OCI-LY7 (cell line): ENCODE measurements at regions not wholly inside any gene's neighbourhood (a gene's known extent, or its start where the extent isn't known, plus 50 kb on each side); places are given as distances from the start of the nearest gene placed in this dataset.

ENCODE experiments used
- BruUV-seq: library from RNA; stranded (reverse); fragments of 400-500 nt; replicated peaks from 2 replicates; lab custom pipeline; 2021; lab: Mats Ljungman, UMichigan
- CTCF ChIA-PET: fragments of 300-600 bp; sonication (Branson Sonifier 250); formaldehyde crosslinking; loops from one replicate; lab custom pipeline; 2022; ENCODE audit warnings: antibody characterized with exemption; ENCODE audit not compliant: unreplicated experiment; lab: Charles Lee
- POLR2A ChIA-PET: fragments of 300-600 bp; sonication (Branson Sonifier 250); formaldehyde crosslinking; loops from one replicate; lab custom pipeline; 2022; ENCODE audit warnings: antibody characterized with exemption; lab: Charles Lee
- DNase-seq: peaks from one replicate; pipeline ENCODE4 v3.0.0-alpha.2; 2015; ENCODE audit warnings: low spot score
- H2AFZ ChIP-seq: fragments of 200-600 bp; sonication (generic), shearing (Covaris generic); 2 replicates; pipeline ENCODE4 v1.6.1; 2014; ENCODE audit warnings: mild to moderate bottlenecking, antibody characterized with exemption, low read length, moderate library complexity
- H3K27ac ChIP-seq: fragments of 200-600 bp; sonication (generic); 2 replicates; pipeline ENCODE4 v1.5.1; 2014; ENCODE audit warnings: mixed run types, low read depth, mild to moderate bottlenecking, moderate library complexity, low read length, inconsistent platforms; ENCODE audit not compliant: poor library complexity, severe bottlenecking
- H3K36me3 ChIP-seq: fragments of 200-600 bp; sonication (generic); 2 replicates; pipeline ENCODE4 v1.6.1; 2014; ENCODE audit warnings: mild to moderate bottlenecking, antibody characterized with exemption, low read length, moderate library complexity, mixed read lengths; ENCODE audit not compliant: insufficient read depth
- H3K4me1 ChIP-seq: fragments of 200-600 bp; sonication (generic); 2 replicates; pipeline ENCODE4 v1.5.1; 2014; ENCODE audit warnings: mild to moderate bottlenecking, low read length; ENCODE audit not compliant: insufficient read depth, poor library complexity, severe bottlenecking
- H3K4me2 ChIP-seq: fragments of 200-600 bp; sonication (generic); 2 replicates; pipeline ENCODE4 v1.6.1; 2014; ENCODE audit warnings: mild to moderate bottlenecking, low read length
- H3K4me3 ChIP-seq: fragments of 200-600 bp; sonication (generic); 2 replicates; pipeline ENCODE4 v1.5.1; 2014; ENCODE audit warnings: mild to moderate bottlenecking, low read depth, low read length; ENCODE audit not compliant: poor library complexity, severe bottlenecking
- H3K79me2 ChIP-seq: fragments of 200-600 bp; sonication (generic); 2 replicates; pipeline ENCODE4 v1.6.1; 2016; ENCODE audit warnings: low read depth, mild to moderate bottlenecking, low read length, moderate library complexity, mixed read lengths; ENCODE audit not compliant: insufficient read depth
- H3K9me2 ChIP-seq: fragments of 200-600 bp; sonication (generic); 2 replicates; pipeline ENCODE4 v1.6.1; 2016; ENCODE audit warnings: mild to moderate bottlenecking, low read length, mixed read lengths; ENCODE audit not compliant: insufficient read depth
- H3K9me3 ChIP-seq: fragments of 200-600 bp; sonication (generic); 2 replicates; pipeline ENCODE4 v1.6.1; 2014; ENCODE audit warnings: mild to moderate bottlenecking, mixed run types, low read length, mixed read lengths
- H4K20me1 ChIP-seq: fragments of 200-600 bp; sonication (generic); 2 replicates; pipeline ENCODE4 v1.6.1; 2014; ENCODE audit warnings: mild to moderate bottlenecking, antibody characterized with exemption, low read length, moderate library complexity, mixed read lengths; ENCODE audit not compliant: insufficient read depth
- EZH2phosphoT487 ChIP-seq: fragments of 200-600 bp; sonication (generic); IDR thresholded peaks from 2 replicates; pipeline ENCODE4 v1.6.1; 2018; ENCODE audit warnings: low read depth, borderline replicate concordance, mild to moderate bottlenecking, mixed run types, antibody characterized with exemption, low read length, moderate library complexity, mixed read lengths
- intact Hi-C: fragments of 100-400 bp; cut with micrococcal nuclease; formaldehyde crosslinking; loops from one replicate; pipeline ENCODE4 v1.10.0; 2022; ENCODE audit not compliant: unreplicated experiment
- TF ChIP-seq, protein P1 (sequence below): fragments of 200-600 bp; sonication (generic); conservative IDR thresholded peaks from 2 replicates; pipeline ENCODE4 v1.5.1; 2014; ENCODE audit warnings: mild to moderate bottlenecking, antibody characterized with exemption, low read length, moderate library complexity, mixed read lengths

GRCh38 chr20:48261398-48261910 is 476.2 kb upstream of the SULF2 start:
- no peak overlapping the region for H3K4me2 ChIP-seq
- no peaks in the 10 kb centered on the region for H3K9me2 ChIP-seq
- H3K27ac ChIP-seq = no peak overlapping the region
- BruUV-seq = no TSS peak
- no peaks in the 10 kb centered on the region for H4K20me1 ChIP-seq
- no peaks in the 10 kb centered on the region for H3K9me3 ChIP-seq
- ChIA-PET CTCF (no interaction called here), POLR2A (no interaction called here)
- intact Hi-C loops = no loop called here
- H3K4me3 ChIP-seq = no peak overlapping the region
- no peak overlapping the region for H2AFZ ChIP-seq
- H3K36me3 ChIP-seq = no peaks in the 10 kb centered on the region
- no peak for DNase-seq
- no peaks in the 10 kb centered on the region for H3K79me2 ChIP-seq
- H3K4me1 ChIP-seq = no peaks in the 10 kb centered on the region
- no peak for TF ChIP-seq EZH2phosphoT487
- TF ChIP-seq, protein P1, sequence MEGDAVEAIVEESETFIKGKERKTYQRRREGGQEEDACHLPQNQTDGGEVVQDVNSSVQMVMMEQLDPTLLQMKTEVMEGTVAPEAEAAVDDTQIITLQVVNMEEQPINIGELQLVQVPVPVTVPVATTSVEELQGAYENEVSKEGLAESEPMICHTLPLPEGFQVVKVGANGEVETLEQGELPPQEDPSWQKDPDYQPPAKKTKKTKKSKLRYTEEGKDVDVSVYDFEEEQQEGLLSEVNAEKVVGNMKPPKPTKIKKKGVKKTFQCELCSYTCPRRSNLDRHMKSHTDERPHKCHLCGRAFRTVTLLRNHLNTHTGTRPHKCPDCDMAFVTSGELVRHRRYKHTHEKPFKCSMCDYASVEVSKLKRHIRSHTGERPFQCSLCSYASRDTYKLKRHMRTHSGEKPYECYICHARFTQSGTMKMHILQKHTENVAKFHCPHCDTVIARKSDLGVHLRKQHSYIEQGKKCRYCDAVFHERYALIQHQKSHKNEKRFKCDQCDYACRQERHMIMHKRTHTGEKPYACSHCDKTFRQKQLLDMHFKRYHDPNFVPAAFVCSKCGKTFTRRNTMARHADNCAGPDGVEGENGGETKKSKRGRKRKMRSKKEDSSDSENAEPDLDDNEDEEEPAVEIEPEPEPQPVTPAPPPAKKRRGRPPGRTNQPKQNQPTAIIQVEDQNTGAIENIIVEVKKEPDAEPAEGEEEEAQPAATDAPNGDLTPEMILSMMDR = no peak

- no peaks in the 10 kb centered on the region for H3K4me1 ChIP-seq
- no peaks in the 10 kb centered on the region for H3K9me2 ChIP-seq
- TF ChIP-seq EZH2phosphoT487 = no peak
- TF ChIP-seq, protein P1 = no peak
- no peaks in the 10 kb centered on the region for H3K79me2 ChIP-seq
- H3K36me3 ChIP-seq = no peaks in the 10 kb centered on the region
- no TSS peak for BruUV-seq
- no peak for DNase-seq
- intact Hi-C loops = no loop called here
- H3K4me3 ChIP-seq = no peak overlapping the region
- ChIA-PET POLR2A (no interaction called here), CTCF (no interaction called here)
- no peak overlapping the region for H3K27ac ChIP-seq
- H3K9me3 ChIP-seq = no peaks in the 10 kb centered on the region
- no peak overlapping the region for H2AFZ ChIP-seq
- no peaks in the 10 kb centered on the region for H4K20me1 ChIP-seq
- no peak overlapping the region for H3K4me2 ChIP-seq
Measured at GRCh38 chr20:48260129-48260756, 475.0 kb upstream of the SULF2 start.

DNA sequence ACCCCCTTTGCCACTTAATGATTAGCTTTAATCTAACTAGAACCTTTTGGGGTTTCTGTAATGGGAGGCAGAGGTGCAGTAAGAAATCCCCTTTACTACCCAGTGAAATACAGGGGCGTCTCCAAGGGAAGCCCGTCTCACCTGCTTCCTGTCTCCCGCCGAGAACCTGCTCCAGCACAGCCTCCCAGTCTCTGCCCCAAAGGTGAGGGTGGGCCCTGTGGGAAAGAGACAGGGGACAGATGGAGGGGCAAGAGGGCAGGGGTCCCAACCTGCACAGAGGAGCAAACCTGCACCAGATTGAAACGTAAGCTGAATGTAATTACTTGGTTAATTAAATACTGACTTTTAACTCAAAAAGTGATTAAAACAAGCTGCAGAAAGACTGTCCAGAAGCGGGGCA is 474.2 kb upstream of the SULF2 start:
- Histone ChIP-seq H3K9me2 (no peaks in the 10 kb centered on the region), H3K79me2 (no peaks in the 10 kb centered on the region), H4K20me1 (no peaks in the 10 kb centered on the region), H3K36me3 (no peaks in the 10 kb centered on the region), H3K27ac (no peak overlapping the region), H2AFZ (no peak overlapping the region), H3K4me1 (no peaks in the 10 kb centered on the region), H3K4me2 (no peak overlapping the region), H3K9me3 (no peaks in the 10 kb centered on the region), H3K4me3 (no peak overlapping the region)
- CTCF ChIA-PET = no interaction called here
- POLR2A ChIA-PET = no interaction called here
- no peak for DNase-seq
- TF ChIP-seq EZH2phosphoT487 = no peak
- TF ChIP-seq, protein P1 = no peak
- no TSS peak for BruUV-seq
- intact Hi-C loops = no loop called here
